GM12878 (cell line): ENCODE measurements at regions not wholly inside any gene's neighbourhood (a gene's known extent, or its start where the extent isn't known, plus 50 kb on each side); places are given as distances from the start of the nearest gene placed in this dataset.

ENCODE experiments used
- ASH2L ChIP-seq: fragments of 300-600, 200-600 bp; sonication (generic); IDR thresholded peaks from 2 replicates; pipeline ENCODE4 v1.6.1; 2017; ENCODE audit warnings: low read depth, mild to moderate bottlenecking, borderline replicate concordance
- CHD2 ChIP-seq: IDR thresholded peaks from 2 replicates; pipeline ENCODE4 v1.6.1; 2011; ENCODE audit warnings: low read depth, low read length, improper control_type of control experiment, borderline replicate concordance
- CTCF ChIP-seq, 3 experiments: IDR thresholded peaks in 2 of 3; conservative IDR thresholded peaks in 1 of 3; 2 replicates each; pipeline ENCODE4 v1.5.1; 2011; ENCODE audit warnings: low read depth in 3 of 3, low read length in 3 of 3, mild to moderate bottlenecking in 3 of 3, control low read depth in 2 of 3, moderate library complexity in 2 of 3, inconsistent platforms in 1 of 3, mixed read lengths in 1 of 3; ENCODE audit not compliant: control insufficient read depth in 2 of 3, insufficient read depth in 1 of 3; ENCODE audit errors: extremely low read depth in 1 of 3
- EZH2 ChIP-seq: IDR thresholded peaks from 2 replicates; pipeline ENCODE4 v1.6.1; 2012; ENCODE audit warnings: low read depth, mild to moderate bottlenecking, control low read depth, inconsistent platforms, low read length, borderline replicate concordance; ENCODE audit not compliant: control insufficient read depth
- FOXM1 ChIP-seq: IDR thresholded peaks from 2 replicates; pipeline ENCODE4 v1.6.1; 2012; ENCODE audit warnings: low read depth, mild to moderate bottlenecking, inconsistent platforms, low read length, moderate library complexity
- JUND ChIP-seq: IDR thresholded peaks from 2 replicates; pipeline ENCODE4 v1.6.1; 2012; ENCODE audit warnings: low read depth, mild to moderate bottlenecking, low read length, improper control_type of control experiment, moderate library complexity
- KAT2A ChIP-seq: conservative IDR thresholded peaks from 2 replicates; pipeline ENCODE4 v1.6.1; 2011; ENCODE audit warnings: low read depth, low read length; ENCODE audit not compliant: control insufficient read depth
- NRF1 ChIP-seq: conservative IDR thresholded peaks from 2 replicates; pipeline ENCODE4 v1.6.1; 2011; ENCODE audit warnings: mild to moderate bottlenecking, low read depth, low read length, improper control_type of control experiment
- POLR2A ChIP-seq: IDR thresholded peaks from 2 replicates; pipeline ENCODE4 v1.6.1; 2011; ENCODE audit warnings: low read depth, mild to moderate bottlenecking, low read length
- RBBP5 ChIP-seq: fragments of 200-600 bp; sonication (generic); conservative IDR thresholded peaks from 2 replicates; pipeline ENCODE4 v1.6.1; 2016
- RFX5 ChIP-seq: IDR thresholded peaks from 2 replicates; pipeline ENCODE4 v1.6.1; 2011; ENCODE audit warnings: low read depth, low read length, improper control_type of control experiment
- SP1 ChIP-seq: IDR thresholded peaks from one replicate; pipeline ENCODE4 v1.6.1; 2011; ENCODE audit warnings: low read depth, low read length
- TCF7 ChIP-seq: IDR thresholded peaks from 2 replicates; pipeline ENCODE4 v1.6.1; 2014; ENCODE audit warnings: antibody characterized with exemption, borderline replicate concordance
- ZNF24 ChIP-seq: fragments of 450-650 bp; IDR thresholded peaks from 2 replicates; pipeline ENCODE4 v1.6.1; 2017; ENCODE audit warnings: antibody characterized with exemption, mild to moderate bottlenecking

GRCh38 chr20:4070323-4071177 is 55.2 kb upstream of the RNF24 start:
- no peak for TF ChIP-seq RBBP5
- no peak for TF ChIP-seq SP1
- no peak for TF ChIP-seq TCF7
- TF ChIP-seq CTCF (IDR thresholded peaks at IDR 0.05 in 2 of 3, conservative IDR thresholded peaks at IDR 0.05 in 1 of 3; ENCODE audit: control insufficient read depth in 2 of 3, extremely low read depth in 1 of 3, insufficient read depth in 1 of 3, low read depth in 3 of 3, low read length in 3 of 3): no peak
- no peak for TF ChIP-seq NRF1
- TF ChIP-seq CHD2: no peak
- TF ChIP-seq EZH2: no peak
- TF ChIP-seq KAT2A: no peak
- TF ChIP-seq ASH2L: no peak
- no peak for TF ChIP-seq POLR2A
- TF ChIP-seq FOXM1: no peak
- TF ChIP-seq ZNF24: no peak
- no peak for TF ChIP-seq JUND
- TF ChIP-seq RFX5: no peak
